HG02852 (cell line): ENCODE measurements at regions not wholly inside any gene's neighbourhood (a gene's known extent, or its start where the extent isn't known, plus 50 kb on each side); places are given as distances from the start of the nearest gene placed in this dataset.

ENCODE experiments used
- ATAC-seq: cut with Tn5 transposase; IDR thresholded peaks from one replicate; pipeline ENCODE4 v1.9.1; 2021; ENCODE audit warnings: mild to moderate bottlenecking, moderate library complexity; ENCODE audit not compliant: unreplicated experiment

DNA sequence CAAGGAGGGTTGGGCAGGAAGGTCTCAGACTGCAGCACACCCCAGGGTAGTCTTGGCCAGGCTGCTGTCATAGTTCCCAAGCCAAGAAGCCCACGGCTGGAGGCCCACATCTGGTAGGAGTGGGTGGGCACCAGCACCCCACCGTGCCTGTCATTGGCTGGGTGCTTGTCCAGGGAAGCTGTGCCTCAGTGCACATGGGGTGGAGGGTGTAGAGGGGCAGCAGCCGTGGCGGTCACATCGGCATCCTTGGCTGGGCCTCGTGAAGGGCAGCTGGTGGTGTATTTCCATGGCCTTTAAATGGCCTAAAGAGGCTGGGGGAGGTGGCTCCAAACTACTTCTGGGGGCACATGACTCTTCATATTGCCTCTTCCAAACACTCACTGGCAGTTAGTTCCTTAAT is 119.6 kb upstream of the USP24 start:
- no peak for ATAC-seq

DNA sequence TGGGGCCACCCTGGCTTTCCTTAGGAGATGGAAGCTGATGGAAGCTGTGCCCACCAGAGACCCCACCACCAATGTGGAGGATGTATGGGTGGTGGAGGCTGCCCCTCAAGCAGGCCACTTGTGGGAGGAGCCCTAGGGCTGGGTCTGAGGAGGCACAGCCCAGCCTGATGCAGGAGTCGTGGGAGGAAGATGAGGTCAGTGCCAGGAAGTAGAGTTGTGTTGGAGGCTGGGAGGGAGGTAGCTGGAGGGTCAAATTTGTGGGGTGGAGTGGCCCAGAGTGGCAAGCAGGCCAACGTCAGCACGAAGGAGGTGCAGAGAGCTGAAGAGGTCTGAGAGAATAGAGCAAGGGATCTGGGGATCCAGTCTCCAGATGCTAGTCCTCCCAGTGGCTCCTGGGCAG is 119.0 kb upstream of the USP24 start:
- no peak for ATAC-seq

DNA sequence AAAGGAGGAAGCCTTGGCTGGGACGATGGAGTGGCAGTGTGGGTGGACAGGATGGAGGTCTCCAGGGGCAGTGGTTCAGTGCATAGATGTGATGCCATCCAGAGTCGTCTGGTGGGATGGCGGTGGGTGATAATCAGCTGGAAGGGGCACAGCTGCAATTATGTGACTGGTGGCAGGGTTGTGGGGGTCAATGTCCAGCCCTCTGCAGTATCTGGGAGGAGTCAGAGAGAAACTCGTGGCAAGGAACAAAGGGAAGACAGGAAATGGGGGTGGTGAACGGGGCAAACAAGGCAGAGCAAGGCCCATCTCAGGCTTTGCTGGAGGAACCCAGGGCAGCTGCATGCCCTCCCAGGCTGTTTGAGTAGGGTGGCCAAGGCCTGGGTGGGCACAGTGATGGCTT is 118.3 kb upstream of the USP24 start:
- no peak for ATAC-seq

DNA sequence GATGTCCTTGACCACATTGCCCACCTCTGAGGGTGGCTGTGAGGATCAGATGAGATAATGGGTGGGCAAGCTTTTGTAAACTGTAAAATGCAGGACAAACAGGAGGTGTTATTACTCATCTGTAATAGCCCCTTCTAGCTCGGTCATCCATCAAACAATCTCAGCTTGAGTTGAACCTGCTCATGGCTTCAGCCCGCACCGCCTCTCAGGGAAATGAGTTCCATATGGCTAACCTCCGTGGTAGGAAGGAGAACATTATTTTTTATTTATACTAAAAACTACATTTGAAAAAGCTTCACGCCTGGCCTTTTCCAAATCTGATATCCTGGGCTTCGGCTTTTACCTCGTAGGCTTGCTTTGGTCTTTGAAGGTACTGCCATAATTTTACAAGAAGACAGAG is 116.2 kb upstream of the USP24 start:
- no peak for ATAC-seq

DNA sequence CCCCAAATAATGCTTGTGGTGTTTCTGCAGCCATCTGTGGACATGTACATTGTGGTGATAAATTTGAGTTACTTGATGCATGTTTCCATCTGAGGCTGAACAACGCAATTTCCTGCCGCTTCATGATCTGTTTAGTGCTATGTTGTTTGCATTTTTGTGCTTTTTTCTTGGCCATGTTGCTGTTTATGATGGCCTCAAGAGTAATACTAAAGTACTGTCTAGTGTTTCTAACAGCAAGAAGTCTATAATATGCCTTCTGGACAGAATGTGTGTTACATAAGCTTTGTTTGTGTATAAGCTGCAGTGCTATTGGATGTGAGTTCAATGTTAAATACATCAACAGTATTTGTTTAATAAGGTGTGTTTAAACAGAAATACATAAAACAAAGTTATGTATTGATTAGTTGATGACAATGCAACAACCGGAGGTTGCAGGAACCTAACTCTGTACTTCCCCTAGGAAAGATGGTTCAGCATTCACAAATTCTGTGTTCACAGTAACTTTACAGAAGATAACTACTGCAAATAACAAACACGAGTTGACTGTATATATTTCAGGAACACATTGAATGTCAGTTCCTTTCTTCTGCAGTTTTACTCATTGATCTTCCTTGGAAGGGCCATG is 114.8 kb upstream of the USP24 start:
- ATAC-seq, result no peak

DNA sequence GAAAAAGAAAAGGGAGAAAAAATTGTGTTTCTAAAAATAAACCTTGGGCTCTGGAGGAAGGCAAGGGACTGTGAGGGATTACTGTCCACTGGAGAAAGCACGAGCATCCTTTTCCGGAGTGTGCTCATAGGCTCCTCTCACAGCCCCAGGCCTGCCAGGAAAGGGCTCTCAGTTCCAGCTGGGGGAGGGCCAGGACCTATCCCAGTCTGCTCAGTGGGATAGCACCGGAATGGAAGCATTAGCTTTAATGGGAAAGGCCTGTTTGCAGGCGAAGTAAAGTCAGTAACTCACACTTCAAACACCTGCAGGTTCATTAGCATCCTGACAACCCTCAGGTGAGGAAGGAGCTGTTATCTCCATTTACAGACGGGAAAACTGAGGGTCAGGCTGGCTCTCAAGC is 113.9 kb upstream of the USP24 start:
- no peak for ATAC-seq

DNA sequence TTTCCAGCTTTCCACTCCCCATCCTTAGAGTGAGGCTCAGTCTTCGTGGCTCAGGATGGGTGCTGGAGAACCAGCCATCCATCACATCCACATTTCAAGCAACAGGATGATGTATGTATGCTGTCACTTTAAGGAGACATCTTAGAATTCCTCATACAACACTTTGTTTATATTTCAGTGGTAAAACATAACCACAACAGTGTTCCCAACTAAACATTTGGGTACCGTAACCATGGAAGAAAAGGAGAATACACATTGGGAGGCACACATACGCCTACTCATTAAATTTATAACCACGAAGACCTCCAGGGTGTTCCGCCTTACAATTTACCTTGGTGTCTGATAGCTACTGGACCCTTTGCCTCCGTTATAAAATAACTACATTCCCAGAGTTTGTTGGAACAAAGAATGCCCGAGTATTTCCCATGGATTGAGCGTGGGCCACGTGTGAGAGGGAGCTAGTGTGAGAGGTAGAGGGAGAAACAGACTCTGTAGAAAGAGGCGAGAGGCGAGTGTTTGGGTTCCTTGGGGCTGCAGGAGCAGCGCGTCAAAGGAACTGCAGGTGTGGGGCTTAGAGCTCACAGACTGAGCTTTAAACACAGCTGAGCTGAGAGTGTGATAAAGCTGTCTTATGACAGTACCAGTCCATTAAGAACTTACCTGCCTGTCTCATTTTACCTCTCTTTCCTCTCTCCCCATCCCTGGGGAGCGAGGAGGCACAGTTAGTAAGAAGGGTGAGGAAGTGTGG is 111.5 kb upstream of the USP24 start:
- ATAC-seq, result no peak

DNA sequence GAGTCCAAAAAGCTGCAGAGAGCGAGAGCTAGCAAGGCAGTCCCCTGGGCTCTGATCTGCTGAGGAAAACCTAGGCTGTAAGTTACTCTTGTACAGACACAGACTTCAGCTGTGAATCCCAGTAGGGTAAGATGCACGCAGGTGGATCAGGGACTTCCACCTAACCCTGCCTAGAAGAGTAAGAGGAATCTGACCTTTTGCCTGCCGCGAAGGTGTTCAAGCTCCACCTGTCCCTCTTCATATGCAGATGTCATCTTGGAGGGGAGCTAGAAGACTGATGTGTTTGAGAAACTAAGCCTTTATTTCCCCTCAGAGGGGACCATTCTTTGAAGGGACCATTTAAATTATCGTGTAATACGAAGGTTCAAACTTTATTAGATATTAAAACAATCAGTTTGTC is 108.6 kb upstream of the USP24 start:
- ATAC-seq, result no peak

DNA sequence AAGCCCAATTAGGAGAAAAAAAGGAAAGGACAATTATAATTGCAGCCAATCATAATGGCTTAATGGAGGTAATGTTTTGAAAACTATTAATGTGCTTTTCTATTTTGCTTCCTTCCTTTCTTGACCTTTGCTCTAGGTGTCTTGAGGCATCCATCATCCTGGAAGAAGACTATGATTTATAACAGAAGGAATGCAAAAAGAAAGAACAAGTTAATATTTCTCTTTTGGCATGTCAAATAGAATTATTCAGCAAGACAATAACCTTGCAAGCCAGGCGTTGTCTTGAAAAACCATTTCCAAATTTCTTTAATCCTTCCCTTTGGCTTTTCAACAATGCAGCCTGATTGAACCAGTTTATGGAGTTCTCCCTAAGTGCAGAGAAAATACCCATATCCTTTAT is 107.7 kb upstream of the USP24 start:
- ATAC-seq, result no peak

DNA sequence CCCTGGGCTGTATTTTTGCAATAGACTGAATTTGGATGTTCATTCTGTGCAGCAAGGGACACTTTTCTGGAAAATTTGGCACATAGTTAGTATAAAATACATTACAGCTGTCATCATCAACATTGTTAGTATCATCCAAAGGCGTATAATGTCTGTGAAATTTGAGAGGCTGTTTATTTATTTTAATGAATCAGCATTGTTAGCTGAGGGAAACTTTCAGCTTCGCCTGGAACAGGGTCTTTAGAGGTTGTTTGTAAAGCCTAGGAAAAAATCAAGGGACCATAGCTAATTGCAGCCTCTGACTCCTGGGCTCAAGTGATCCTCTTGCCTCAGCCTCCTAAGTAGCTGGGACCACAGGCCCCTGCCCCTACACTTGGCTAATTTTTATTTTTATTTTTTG is 106.8 kb upstream of the USP24 start:
- ATAC-seq, result no peak

DNA sequence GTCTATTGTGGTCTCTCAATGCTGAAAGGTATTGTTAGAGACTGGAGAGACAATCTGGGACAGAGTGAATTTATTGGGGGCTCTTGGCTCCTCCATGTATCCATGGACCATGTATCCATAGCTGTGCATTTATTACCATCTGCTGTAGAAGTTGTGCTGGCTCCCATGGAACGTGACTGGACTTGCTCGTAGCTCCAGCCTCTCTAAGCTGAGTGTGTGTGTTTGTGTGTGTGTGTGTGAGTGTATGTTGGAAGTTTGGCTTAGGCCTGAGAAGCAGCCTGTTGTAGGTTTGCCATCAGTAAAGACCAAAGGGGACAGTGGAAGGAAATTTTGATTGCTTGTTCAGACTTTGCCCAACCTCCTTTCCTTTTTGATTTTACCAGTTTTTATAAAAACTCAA is 105.7 kb upstream of the USP24 start:
- no peak for ATAC-seq

DNA sequence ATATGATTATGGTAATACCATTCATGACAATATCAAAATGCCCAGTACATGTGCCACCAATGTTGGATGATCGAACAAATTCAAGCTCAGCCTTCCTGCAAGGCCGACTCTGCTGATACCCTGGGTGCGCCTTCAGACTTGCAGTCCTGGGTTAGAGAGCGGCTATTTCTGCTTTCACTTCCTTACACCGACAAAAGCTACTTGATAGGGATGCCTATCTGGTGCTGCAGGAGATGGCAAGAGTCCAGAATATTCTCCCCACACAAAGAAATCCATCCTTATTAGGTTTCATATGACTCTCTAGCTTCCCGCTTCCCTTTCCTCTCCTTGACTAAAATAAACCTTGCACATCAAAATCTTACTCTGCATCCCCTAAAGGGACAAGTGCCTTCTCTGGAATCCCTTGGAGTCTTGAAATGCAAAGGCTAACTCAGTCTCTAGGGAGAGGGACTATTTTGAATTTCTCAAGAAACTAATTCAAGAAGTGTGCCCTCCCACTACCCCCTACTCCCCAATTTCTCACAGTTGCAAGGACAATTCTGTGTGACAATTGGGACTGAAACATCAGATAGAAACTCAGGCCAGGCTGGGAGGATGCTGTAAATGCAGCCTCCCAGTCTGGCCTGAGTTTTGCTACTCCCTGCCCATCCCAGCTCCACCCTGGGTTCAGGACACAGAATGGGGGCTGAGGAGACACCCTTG is 103.1 kb upstream of the USP24 start:
- no peak for ATAC-seq

DNA sequence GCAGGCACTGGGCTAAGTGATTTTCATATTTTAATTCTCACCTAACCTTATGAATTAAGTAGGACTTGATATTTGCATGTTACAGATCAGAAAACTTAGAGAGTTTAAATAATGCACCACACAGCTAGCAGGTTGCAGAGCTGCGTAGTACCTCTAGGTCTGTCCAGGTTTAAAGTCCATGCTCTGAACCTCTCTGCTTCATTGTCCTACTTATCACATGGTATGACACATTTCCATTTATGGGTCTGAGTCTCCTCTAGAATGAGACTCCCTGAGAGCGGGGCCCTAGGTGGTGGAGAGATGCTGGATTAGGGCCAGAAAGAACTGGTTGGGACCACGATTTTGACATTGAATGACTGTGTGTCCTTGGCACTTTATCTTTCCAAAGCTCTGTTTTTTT is 102.5 kb upstream of the USP24 start:
- no peak for ATAC-seq

DNA sequence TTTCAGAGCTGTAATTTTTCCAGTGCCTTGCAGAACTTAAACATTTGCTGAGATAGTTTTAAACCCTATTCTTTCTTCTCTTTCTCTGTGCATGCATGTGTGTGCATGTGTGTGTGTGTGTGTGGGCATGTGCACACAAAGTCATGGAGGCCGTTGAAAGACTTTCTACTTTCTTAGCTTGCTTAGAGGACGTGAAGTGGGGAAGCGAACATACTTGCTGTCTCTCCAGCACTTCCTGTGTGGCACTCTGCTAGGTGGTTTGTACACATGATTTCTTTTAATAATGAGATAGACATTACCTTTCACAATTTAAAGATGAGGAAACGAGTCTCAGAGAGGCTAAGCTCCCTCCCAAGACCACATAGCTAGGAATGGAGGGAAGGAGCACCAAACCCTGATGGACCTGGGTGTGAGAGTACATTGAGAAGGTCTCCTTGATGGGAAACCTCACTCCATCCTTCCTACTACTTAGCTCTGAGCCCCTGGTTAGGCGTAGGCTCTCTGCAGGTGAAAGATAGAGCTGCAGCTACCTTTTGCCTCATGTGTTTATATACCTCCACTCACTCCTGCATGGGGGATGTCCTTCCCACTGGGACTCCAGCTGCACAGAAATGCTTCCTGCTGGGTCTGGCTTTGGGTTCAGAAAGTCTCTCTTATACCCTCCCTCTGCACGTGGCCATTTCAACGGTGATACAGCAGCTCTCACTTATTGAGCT is 101.9 kb upstream of the USP24 start:
- no peak for ATAC-seq

DNA sequence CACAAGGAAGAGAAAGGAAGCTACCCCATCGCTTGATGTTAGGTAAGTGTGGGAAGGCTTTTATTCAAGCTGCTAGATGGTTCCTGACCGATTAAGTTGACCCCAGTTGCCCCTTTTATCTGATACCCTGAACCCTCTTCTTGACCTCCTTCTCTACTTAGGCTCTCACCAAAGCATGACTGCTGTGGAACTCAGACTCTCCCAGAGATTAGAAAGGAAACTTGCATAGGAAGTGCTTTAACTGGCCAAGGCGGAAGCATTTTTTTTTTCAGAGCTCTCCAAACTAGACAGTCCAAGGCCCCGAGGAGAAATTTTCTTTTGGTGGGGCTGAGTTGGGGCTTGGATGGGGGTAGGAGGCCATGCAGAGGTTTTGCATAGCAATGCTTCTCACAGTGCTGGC is 101.3 kb upstream of the USP24 start:
- no peak for ATAC-seq

DNA sequence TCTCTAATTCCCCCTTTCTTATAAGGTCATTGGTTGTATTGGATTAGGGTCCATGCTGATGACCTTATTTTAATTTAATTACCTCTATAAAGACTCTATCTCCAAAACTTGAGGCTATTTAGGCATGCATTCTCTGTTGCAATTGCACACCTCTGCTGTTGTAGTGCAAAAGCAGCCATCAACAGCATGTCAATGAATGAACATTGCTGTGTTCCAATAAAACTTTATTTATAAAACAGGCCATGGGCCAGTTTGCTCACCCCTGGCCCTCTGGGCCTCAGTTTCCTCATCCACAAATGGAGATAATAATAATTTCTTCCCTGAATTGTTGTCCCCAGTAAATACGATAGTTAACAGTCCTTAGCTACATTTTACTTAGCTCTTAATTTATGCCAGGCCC is 100.4 kb upstream of the USP24 start:
- ATAC-seq, result no peak

DNA sequence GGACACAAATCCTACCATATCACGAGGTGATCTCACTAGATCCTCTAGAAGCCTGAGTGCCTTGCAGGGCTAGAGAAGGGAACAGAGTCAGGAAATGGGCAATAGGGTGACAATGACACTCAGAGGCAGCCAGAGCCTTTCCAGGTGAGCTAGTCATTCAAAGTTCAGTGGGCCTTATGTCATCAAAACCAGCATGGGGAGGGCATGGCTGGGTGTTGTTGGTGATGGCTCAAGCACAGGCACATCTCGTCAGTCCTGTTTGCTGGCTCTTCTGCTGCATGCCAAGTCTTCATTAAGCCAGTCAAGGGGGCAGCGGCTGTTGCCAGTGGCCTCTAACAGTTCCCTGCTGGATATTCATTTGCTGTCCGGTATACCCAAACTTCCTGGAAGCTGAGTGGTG is 99.6 kb upstream of the USP24 start:
- ATAC-seq, result no peak

DNA sequence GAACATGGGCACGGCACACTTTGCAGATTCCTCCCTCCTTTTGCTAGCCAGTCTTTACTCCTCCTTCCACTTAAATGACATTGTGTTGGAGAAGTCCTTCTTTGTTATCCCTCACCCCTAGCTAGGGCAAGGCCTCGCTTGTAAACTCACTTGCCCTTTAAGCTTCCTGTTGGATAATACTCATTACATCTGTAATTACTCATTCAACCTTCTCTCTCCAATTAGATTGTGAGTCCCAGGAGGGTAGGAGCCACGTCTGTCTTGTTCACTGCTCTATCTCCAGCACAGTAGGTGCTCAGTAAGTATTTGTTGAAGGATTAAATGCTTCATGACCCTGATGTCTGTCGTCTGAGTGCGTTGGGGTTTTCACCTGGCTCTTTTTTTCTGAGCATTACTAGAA is 98.7 kb upstream of the USP24 start:
- no peak for ATAC-seq

DNA sequence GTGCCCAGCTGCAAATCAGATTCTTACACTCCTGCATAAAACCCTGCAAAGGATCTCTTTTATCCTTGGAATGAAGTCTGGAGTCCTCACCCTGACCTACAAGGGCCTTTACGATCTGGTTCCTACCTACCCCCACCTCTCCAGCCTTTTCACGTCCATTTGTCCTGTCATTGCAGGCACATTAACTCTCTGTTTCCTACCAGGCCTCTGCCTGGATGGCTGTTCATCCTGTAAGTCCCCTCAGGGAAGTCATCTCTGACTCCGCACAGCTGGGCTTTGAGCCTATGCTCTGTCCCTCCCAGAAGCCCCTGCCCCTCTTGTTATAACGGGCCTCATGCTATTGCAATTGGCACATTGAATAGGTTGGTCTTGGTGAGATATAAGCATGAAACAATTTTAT is 96.8 kb upstream of the USP24 start:
- ATAC-seq, result no peak

DNA sequence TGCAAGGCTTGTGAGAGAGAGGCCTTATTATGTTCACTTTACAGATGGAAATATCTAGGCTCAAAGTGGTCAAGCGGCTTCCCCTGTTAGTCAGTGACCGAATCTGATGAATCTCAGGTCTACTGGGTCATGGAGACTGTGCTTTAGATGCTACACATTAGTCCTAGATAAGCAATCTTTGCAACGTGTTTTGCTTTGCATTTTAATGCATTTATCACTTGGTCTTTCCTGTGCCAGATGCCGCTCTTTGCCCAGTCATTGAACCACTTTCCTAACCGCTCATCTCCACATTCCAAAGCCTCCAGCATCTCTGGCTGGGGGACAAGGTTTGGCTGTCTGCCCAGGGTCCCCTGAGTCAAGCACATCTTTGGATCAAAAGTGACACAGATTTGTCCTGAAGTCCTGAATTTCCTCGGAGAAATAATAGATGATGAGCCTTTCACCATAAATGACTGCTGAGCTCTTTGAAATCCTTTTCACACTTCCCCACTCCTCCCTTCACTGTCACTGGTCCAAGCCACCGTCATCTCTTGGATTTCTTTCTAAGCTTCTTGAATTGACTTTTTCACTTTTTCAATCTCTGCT is 96.0 kb upstream of the USP24 start:
- ATAC-seq, result no peak

DNA sequence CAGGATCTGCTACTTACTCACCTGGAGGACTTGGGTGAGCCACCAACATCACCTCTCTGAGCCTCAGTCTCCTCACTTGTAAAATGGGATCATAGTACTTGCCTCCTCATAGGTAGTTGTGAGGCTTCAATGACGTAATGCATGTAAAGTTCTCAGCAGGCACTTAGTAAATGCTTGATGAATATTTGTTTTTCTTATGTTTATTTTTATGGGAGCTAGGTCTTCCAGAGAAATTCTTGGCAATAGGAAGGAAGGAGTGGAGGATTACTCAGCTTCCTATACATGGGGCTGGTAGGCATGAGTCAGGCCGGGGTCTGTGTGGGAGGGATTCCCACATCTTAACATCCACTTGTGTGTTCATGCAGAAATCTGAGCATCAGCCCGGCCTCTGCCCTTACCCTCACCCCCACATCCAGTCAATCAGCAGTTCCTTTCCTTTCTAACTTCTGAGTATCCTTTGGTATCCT is 95.4 kb upstream of the USP24 start:
- no peak for ATAC-seq
